Activated CD4-positive, alpha-beta T cell treated with anti-CD3 and anti-CD28 coated beads for 36 hours (primary cell): ENCODE measurements at regions not wholly inside any gene's neighbourhood (a gene's known extent, or its start where the extent isn't known, plus 50 kb on each side); places are given as distances from the start of the nearest gene placed in this dataset.
"Not testable (repeated sequence)": the region's sequence is repeated elsewhere in the genome, so short reads cannot be mapped to it uniquely, and the experiment has no call there.

ENCODE experiments used
- ATAC-seq: fragments of 200-7000 bp; cut with Tn5 transposase; one replicate; pipeline ENCODE4 v1.10.0; 2021; ENCODE audit warnings: mild to moderate bottlenecking, moderate library complexity
- CTCF ChIA-PET: fragments of 350-600 bp; sonication (Branson Sonifier 250); formaldehyde crosslinking; loops from one replicate; lab custom pipeline; 2021; ENCODE audit warnings: antibody characterized with exemption; lab: Charles Lee
- POLR2A ChIA-PET: fragments of 350-600 bp; sonication (Branson Sonifier 250); formaldehyde crosslinking; loops from one replicate; lab custom pipeline; 2021; ENCODE audit warnings: antibody characterized with exemption, inconsistent platforms; lab: Charles Lee
- DNase-seq: peaks from one replicate; pipeline ENCODE4 v3.0.0-alpha.2; 2020
- H3K27ac Mint-ChIP-seq: one replicate; pipeline ENCODE4 v1.8.0; 2021; ENCODE audit warnings: mixed read lengths
- H3K27me3 Mint-ChIP-seq: one replicate; pipeline ENCODE4 v1.8.0; 2021; ENCODE audit warnings: mixed read lengths
- H3K36me3 Mint-ChIP-seq: one replicate; pipeline ENCODE4 v1.8.0; 2021; ENCODE audit warnings: low read depth, mixed read lengths
- H3K4me1 Mint-ChIP-seq: one replicate; pipeline ENCODE4 v1.8.0; 2021; ENCODE audit warnings: mixed read lengths
- H3K4me3 Mint-ChIP-seq: one replicate; pipeline ENCODE4 v1.8.0; 2021; ENCODE audit warnings: mild to moderate bottlenecking, moderate library complexity, mixed read lengths
- H3K9me3 Mint-ChIP-seq: one replicate; pipeline ENCODE4 v1.8.0; 2021; ENCODE audit warnings: low read depth, mixed read lengths
- intact Hi-C, 2 experiments: fragments of 100-400 bp; cut with DNase I in 1 of 2; cut with micrococcal nuclease in 1 of 2; formaldehyde crosslinking; loops; one replicate each; pipeline versions ENCODE4 v1.14.2 to v1.15.1; 2022 to 2024; cut with DNase I, micrococcal nuclease

GRCh38 chrX:28124416-28124815, 143.2 kb upstream of the DCAF8L1 start:
- Mint-ChIP-seq H3K27ac (no peak overlapping the region), H3K4me1 (no peaks in the 10 kb centered on the region), H3K36me3 (no peaks in the 10 kb centered on the region), H3K9me3 (peaks cover 6% of the 10 kb centered on the region), H3K27me3 (no peaks in the 10 kb centered on the region), H3K4me3 (no peak overlapping the region)
- CTCF ChIA-PET = no interaction called here
- DNase-seq (no peak), ATAC-seq (no peak)
- POLR2A ChIA-PET = no interaction called here
- intact Hi-C loops = no loop called here

GRCh38 chrX:28120580-28121245, 139.5 kb upstream of the DCAF8L1 start:
- intact Hi-C loops, POLR2A ChIA-PET: not testable (repeated sequence)

GRCh38 chrX:28120072-28120471, 138.8 kb upstream of the DCAF8L1 start:
- POLR2A ChIA-PET = no interaction called here

More at GRCh38 chrX:28120580-28121245, 139.5 kb upstream of the DCAF8L1 start:
- H3K4me3 Mint-ChIP-seq, CTCF ChIA-PET, H3K27ac Mint-ChIP-seq, DNase-seq, H3K27me3 Mint-ChIP-seq, H3K9me3 Mint-ChIP-seq, H3K36me3 Mint-ChIP-seq, H3K4me1 Mint-ChIP-seq, ATAC-seq: not testable (repeated sequence)

GRCh38 chrX:28108186-28108945, 127.1 kb upstream of the DCAF8L1 start:
- DNase-seq (no peak), ATAC-seq (no peak)
- H3K36me3 Mint-ChIP-seq = no peaks in the 10 kb centered on the region
- no peaks in the 10 kb centered on the region for H3K4me1 Mint-ChIP-seq
- H3K9me3 Mint-ChIP-seq = no peaks in the 10 kb centered on the region
- intact Hi-C loops = no loop called here
- no peaks in the 10 kb centered on the region for H3K27me3 Mint-ChIP-seq
- no peak overlapping the region for H3K4me3 Mint-ChIP-seq
- no peak overlapping the region for H3K27ac Mint-ChIP-seq
- CTCF ChIA-PET = no interaction called here
- POLR2A ChIA-PET = no interaction called here

More at GRCh38 chrX:28120072-28120471, 138.8 kb upstream of the DCAF8L1 start:
- no peak for ATAC-seq
- no peak overlapping the region for H3K27ac Mint-ChIP-seq
- intact Hi-C loops = no loop called here
- peaks cover 2% of the 10 kb centered on the region for H3K9me3 Mint-ChIP-seq
- H3K4me1 Mint-ChIP-seq = no peaks in the 10 kb centered on the region
- CTCF ChIA-PET = no interaction called here
- no peaks in the 10 kb centered on the region for H3K36me3 Mint-ChIP-seq
- no peak overlapping the region for H3K4me3 Mint-ChIP-seq
- no peaks in the 10 kb centered on the region for H3K27me3 Mint-ChIP-seq
- DNase-seq = no peak

GRCh38 chrX:28099166-28099565, 117.9 kb upstream of the DCAF8L1 start:
- intact Hi-C loops = no loop called here
- H3K27me3 Mint-ChIP-seq = no peaks in the 10 kb centered on the region
- no peak for ATAC-seq
- DNase-seq = no peak
- ChIA-PET CTCF (no interaction called here), POLR2A (no interaction called here)
- no peaks in the 10 kb centered on the region for H3K4me1 Mint-ChIP-seq
- no peaks in the 10 kb centered on the region for H3K36me3 Mint-ChIP-seq
- H3K9me3 Mint-ChIP-seq = no peaks in the 10 kb centered on the region
- H3K4me3 Mint-ChIP-seq = no peak overlapping the region
- no peak overlapping the region for H3K27ac Mint-ChIP-seq

GRCh38 chrX:28085653-28086052, 104.4 kb upstream of the DCAF8L1 start:
- no peaks in the 10 kb centered on the region for H3K36me3 Mint-ChIP-seq
- H3K4me3 Mint-ChIP-seq = no peak overlapping the region
- H3K4me1 Mint-ChIP-seq = no peaks in the 10 kb centered on the region
- CTCF ChIA-PET = no interaction called here
- intact Hi-C loops = no loop called here
- ATAC-seq = no peak
- no peaks in the 10 kb centered on the region for H3K27me3 Mint-ChIP-seq
- H3K27ac Mint-ChIP-seq = no peak overlapping the region
- POLR2A ChIA-PET = no interaction called here
- peaks cover 3% of the 10 kb centered on the region for H3K9me3 Mint-ChIP-seq
- DNase-seq = no peak

GRCh38 chrX:28058901-28059300, 77.7 kb upstream of the DCAF8L1 start:
- CTCF ChIA-PET = no interaction called here
- intact Hi-C loops = no loop called here

GRCh38 chrX:28042826-28043564, 61.7 kb upstream of the DCAF8L1 start:
- ChIA-PET POLR2A (no interaction called here), CTCF (no interaction called here)
- Mint-ChIP-seq H3K4me3 (no peak overlapping the region), H3K27ac (no peak overlapping the region), H3K36me3 (no peaks in the 10 kb centered on the region), H3K4me1 (no peaks in the 10 kb centered on the region), H3K9me3 (peaks cover 2% of the 10 kb centered on the region), H3K27me3 (no peaks in the 10 kb centered on the region)
- no peak for ATAC-seq
- DNase-seq = no peak
- intact Hi-C loops = no loop called here

More at GRCh38 chrX:28058901-28059300, 77.7 kb upstream of the DCAF8L1 start:
- no peaks in the 10 kb centered on the region for H3K36me3 Mint-ChIP-seq
- ATAC-seq (no peak), DNase-seq (no peak)
- H3K4me3 Mint-ChIP-seq = no peak overlapping the region
- POLR2A ChIA-PET = no interaction called here
- no peaks in the 10 kb centered on the region for H3K9me3 Mint-ChIP-seq
- H3K27ac Mint-ChIP-seq = no peak overlapping the region
- no peaks in the 10 kb centered on the region for H3K27me3 Mint-ChIP-seq
- no peaks in the 10 kb centered on the region for H3K4me1 Mint-ChIP-seq

- ChIA-PET CTCF (no interaction called here), POLR2A (no interaction called here)
- DNase-seq = no peak
- Mint-ChIP-seq H3K27me3 (no peaks in the 10 kb centered on the region), H3K4me3 (no peak overlapping the region), H3K4me1 (no peaks in the 10 kb centered on the region), H3K36me3 (no peaks in the 10 kb centered on the region), H3K27ac (no peak overlapping the region), H3K9me3 (peaks cover 2% of the 10 kb centered on the region)
- no peak for ATAC-seq
- intact Hi-C loops = no loop called here
Measured at GRCh38 chrX:28042260-28042659, 61.0 kb upstream of the DCAF8L1 start.

- Mint-ChIP-seq H3K27me3 (no peaks in the 10 kb centered on the region), H3K36me3 (no peaks in the 10 kb centered on the region), H3K4me3 (no peak overlapping the region), H3K9me3 (peaks cover 2% of the 10 kb centered on the region), H3K4me1 (no peaks in the 10 kb centered on the region), H3K27ac (no peak overlapping the region)
- DNase-seq (no peak), ATAC-seq (no peak)
- ChIA-PET CTCF (no interaction called here), POLR2A (no interaction called here)
- intact Hi-C loops = no loop called here
Measured at GRCh38 chrX:28039258-28039657, 58.0 kb upstream of the DCAF8L1 start.
